Astrocyte of the cerebellum (primary cell): ENCODE measurements at regions not wholly inside any gene's neighbourhood (a gene's known extent, or its start where the extent isn't known, plus 50 kb on each side); places are given as distances from the start of the nearest gene placed in this dataset.

Experiments used
- DNase-seq: peaks from one replicate; pipeline ENCODE4 v3.0.0-alpha.2; 2011; ENCODE audit warnings: low read depth
- H3K4me3 ChIP-seq: 2 replicates; pipeline ENCODE4 v1.5.1; 2011; ENCODE audit warnings: mild to moderate bottlenecking, low read depth, low read length, moderate library complexity
- CTCF ChIP-seq: IDR thresholded peaks from 2 replicates; pipeline ENCODE4 v1.5.1; 2012; ENCODE audit warnings: low read length, low read depth, moderate library complexity, mild to moderate bottlenecking; ENCODE audit errors: missing control alignments
- in situ Hi-C: cut with HindIII; loops from 2 replicates; pipeline ENCODE4 v1.10.0; 2017; ENCODE audit warnings: low sequenced_read_pairs

DNA sequence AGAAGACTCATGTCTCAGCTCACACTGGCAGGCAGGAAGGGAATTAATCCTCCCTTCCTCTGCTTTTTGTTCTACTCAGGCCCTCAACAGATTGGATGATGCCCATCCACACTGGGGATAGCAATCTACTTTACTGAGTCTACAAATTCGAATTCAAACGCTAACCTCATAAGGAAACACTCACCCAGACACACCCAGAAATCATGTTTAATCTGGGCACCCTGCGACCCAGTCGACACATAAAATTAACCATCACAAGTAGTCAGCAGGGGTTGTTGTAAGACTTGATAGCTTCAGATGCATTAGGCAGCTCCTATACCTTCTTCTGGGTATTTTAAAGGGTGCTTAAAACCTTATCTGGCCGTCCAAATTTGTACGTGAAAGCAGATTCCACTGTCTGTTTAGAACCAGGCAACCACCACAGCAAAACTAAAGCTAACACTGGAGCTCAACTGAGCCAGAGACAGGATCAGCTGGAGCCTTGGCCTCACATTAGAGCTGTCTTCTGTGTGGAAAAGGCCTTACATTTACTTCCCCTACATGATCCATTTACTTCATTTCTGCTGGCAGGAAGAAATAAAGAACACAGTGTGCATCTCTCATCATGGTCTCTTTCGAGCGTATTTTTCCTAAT is 407.3 kb upstream of the PPP2R3A start:
- H3K4me3 ChIP-seq = no peak overlapping the region
- in situ Hi-C loops = no loop called here
- no peak for TF ChIP-seq CTCF
- DNase-seq = no peak

GRCh38 chr3:135558906-135559305 is 406.6 kb upstream of the PPP2R3A start:
- DNase-seq = no peak
- in situ Hi-C loops = no loop called here
- no peak for TF ChIP-seq CTCF
- no peak overlapping the region for H3K4me3 ChIP-seq

DNA sequence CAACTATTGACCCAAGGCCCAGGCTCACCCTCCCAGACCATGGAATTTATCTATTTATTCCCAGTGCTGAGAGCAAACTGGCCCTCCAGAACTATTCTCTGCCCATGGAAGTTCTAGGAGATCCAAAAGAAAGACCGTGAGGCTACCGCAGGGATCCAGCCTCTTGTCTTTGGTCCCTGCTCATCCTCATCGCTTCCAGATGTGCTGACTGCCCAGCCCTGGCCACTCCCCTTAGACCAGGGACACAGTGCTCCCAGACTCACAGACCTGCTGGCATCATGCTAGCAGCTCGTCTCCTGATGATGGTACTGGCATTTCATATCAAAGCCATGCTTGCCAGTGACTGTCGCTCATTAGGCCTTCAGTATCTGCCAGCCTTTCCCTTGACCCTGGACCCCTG is 405.7 kb upstream of the PPP2R3A start:
- H3K4me3 ChIP-seq = no peak overlapping the region
- no peak for DNase-seq
- TF ChIP-seq CTCF = no peak
- in situ Hi-C loops = no loop called here

- in situ Hi-C loops = no loop called here
Measured at GRCh38 chr3:135560847-135561246, 404.7 kb upstream of the PPP2R3A start.

GRCh38 chr3:135564696-135565095 is 400.8 kb upstream of the PPP2R3A start:
- TF ChIP-seq CTCF = no peak
- no peak overlapping the region for H3K4me3 ChIP-seq
- in situ Hi-C loops = no loop called here
- no peak for DNase-seq

More at GRCh38 chr3:135560847-135561246, 404.7 kb upstream of the PPP2R3A start:
- no peak for TF ChIP-seq CTCF
- H3K4me3 ChIP-seq = no peak overlapping the region
- DNase-seq = no peak

GRCh38 chr3:135565546-135565945 is 400.0 kb upstream of the PPP2R3A start:
- no peak for DNase-seq
- TF ChIP-seq CTCF = no peak
- in situ Hi-C loops = no loop called here

More at GRCh38 chr3:135565546-135565945, 400.0 kb upstream of the PPP2R3A start:
- no peak overlapping the region for H3K4me3 ChIP-seq
